HG03064 (cell line): ENCODE measurements at regions not wholly inside any gene's neighbourhood (a gene's known extent, or its start where the extent isn't known, plus 50 kb on each side); places are given as distances from the start of the nearest gene placed in this dataset.
"Not testable (repeated sequence)": the region's sequence is repeated elsewhere in the genome, so short reads cannot be mapped to it uniquely, and the experiment has no call there.

Experiments
- ATAC-seq: cut with Tn5 transposase; IDR thresholded peaks from one replicate; pipeline ENCODE4 v1.9.1; 2021; ENCODE audit warnings: low read depth; ENCODE audit not compliant: unreplicated experiment

- ATAC-seq, result no peak
These were observed 892.5 kb downstream of the LRFN5 start for GRCh38 chr14:42499137-42499536.

- ATAC-seq, result no peak
These were observed 883.9 kb downstream of the LRFN5 start for GRCh38 chr14:42490536-42490935.

- no peak for ATAC-seq
These were observed 882.3 kb downstream of the LRFN5 start for GRCh38 chr14:42488965-42489364.

GRCh38 chr14:42482345-42482971, 875.8 kb downstream of the LRFN5 start:
- not testable (repeated sequence) for ATAC-seq

GRCh38 chr14:42481714-42482113, 875.0 kb downstream of the LRFN5 start:
- ATAC-seq, result not testable (repeated sequence)

- no peak for ATAC-seq
These were observed 873.6 kb downstream of the LRFN5 start for GRCh38 chr14:42480255-42480654.

- no peak for ATAC-seq
These were observed 868.6 kb downstream of the LRFN5 start for GRCh38 chr14:42475289-42475688.

- no peak for ATAC-seq
These were observed 863.7 kb downstream of the LRFN5 start for GRCh38 chr14:42470427-42470719.

GRCh38 chr14:42469637-42470426, 863.2 kb downstream of the LRFN5 start:
- no peak for ATAC-seq

GRCh38 chr14:42460673-42461072, 854.0 kb downstream of the LRFN5 start:
- ATAC-seq, result no peak

GRCh38 chr14:42459171-42459685, 852.6 kb downstream of the LRFN5 start:
- no peak for ATAC-seq

GRCh38 chr14:42441615-42442014, 834.9 kb downstream of the LRFN5 start:
- ATAC-seq, result no peak

GRCh38 chr14:42437809-42438208, 831.1 kb downstream of the LRFN5 start:
- no peak for ATAC-seq

GRCh38 chr14:42429401-42429800, 822.7 kb downstream of the LRFN5 start:
- ATAC-seq, result no peak

- peak; percentile 97 for ATAC-seq
These were observed 822.3 kb downstream of the LRFN5 start for GRCh38 chr14:42428996-42429395.

GRCh38 chr14:42424501-42424900, 817.8 kb downstream of the LRFN5 start:
- ATAC-seq, result no peak

- no peak for ATAC-seq
These were observed 814.9 kb downstream of the LRFN5 start for GRCh38 chr14:42421377-42422078.

- no peak for ATAC-seq
These were observed 813.4 kb downstream of the LRFN5 start for GRCh38 chr14:42420071-42420470.

GRCh38 chr14:42407153-42407552, 800.5 kb downstream of the LRFN5 start:
- no peak for ATAC-seq

- peak; percentile 84 for ATAC-seq
These were observed 784.6 kb downstream of the LRFN5 start for GRCh38 chr14:42391146-42391834.

GRCh38 chr14:42378880-42379279, 772.2 kb downstream of the LRFN5 start:
- no peak for ATAC-seq
